MCF 10A (cell line): ENCODE measurements at regions not wholly inside any gene's neighbourhood (a gene's known extent, or its start where the extent isn't known, plus 50 kb on each side); places are given as distances from the start of the nearest gene placed in this dataset.
A peak's percentile ranks its signal among the peaks of the same experiment; 100 is the strongest.

Experiments used
- BruUV-seq: library from RNA; stranded (reverse); fragments of 400-500 nt; replicated peaks from 2 replicates; lab custom pipeline; 2021; lab: Mats Ljungman, UMichigan
- CTCF ChIA-PET: fragments of 300-600 bp; sonication (Branson Sonifier 250); formaldehyde crosslinking; extraction: SDS; loops from one replicate; lab custom pipeline; 2021; ENCODE audit warnings: antibody characterized with exemption, inconsistent platforms; lab: Yijun Ruan, JAX
- POLR2A ChIA-PET: fragments of 300-600, 350-650 bp; sonication (Branson Sonifier 250); formaldehyde crosslinking; extraction: SDS; loops from one replicate; lab custom pipeline; 2020; ENCODE audit warnings: antibody characterized with exemption, inconsistent platforms; lab: Yijun Ruan, JAX
- DNase-seq: peaks from one replicate; pipeline ENCODE4 v3.0.0-alpha.2; 2018; ENCODE audit not compliant: unreplicated experiment
- H3K27ac Mint-ChIP-seq: one replicate; pipeline ENCODE4 v1.8.0; 2022; ENCODE audit warnings: mild to moderate bottlenecking, low read depth, mixed read lengths; ENCODE audit not compliant: unreplicated experiment
- H3K27me3 Mint-ChIP-seq: one replicate; pipeline ENCODE4 v1.8.0; 2022; ENCODE audit warnings: mixed read lengths; ENCODE audit not compliant: insufficient read depth, unreplicated experiment
- H3K36me3 Mint-ChIP-seq: one replicate; pipeline ENCODE4 v1.8.0; 2022; ENCODE audit warnings: mild to moderate bottlenecking, moderate library complexity, mixed read lengths; ENCODE audit not compliant: insufficient read depth, unreplicated experiment
- H3K4me1 Mint-ChIP-seq: one replicate; pipeline ENCODE4 v1.8.0; 2022; ENCODE audit warnings: mixed read lengths; ENCODE audit not compliant: insufficient read depth, unreplicated experiment
- H3K4me3 Mint-ChIP-seq: one replicate; pipeline ENCODE4 v1.8.0; 2022; ENCODE audit warnings: mild to moderate bottlenecking, moderate library complexity, mixed read lengths; ENCODE audit not compliant: unreplicated experiment
- H3K9me3 Mint-ChIP-seq: one replicate; pipeline ENCODE4 v1.8.0; 2022; ENCODE audit warnings: mixed read lengths; ENCODE audit not compliant: unreplicated experiment
- CTCF ChIP-seq: fragments of 200-600 bp; IDR thresholded peaks from one replicate; pipeline ENCODE4 v1.8.0; 2022; ENCODE audit warnings: antibody characterized with exemption, mild to moderate bottlenecking; ENCODE audit not compliant: unreplicated experiment
- intact Hi-C: fragments of 100-400 bp; cut with micrococcal nuclease; formaldehyde crosslinking; loops from 2 replicates; pipeline ENCODE4 v1.14.1; 2022

- ChIA-PET POLR2A (no interaction called here), CTCF (interaction anchor here (0.6 kb wide), 1 partner anchor 1108 kb away, joined by 3 read pairs; no protein-coding TSS in a partner anchor)
- no peak overlapping the region for H3K27ac Mint-ChIP-seq
- no TSS peak for BruUV-seq
- no peak overlapping the region for H3K4me3 Mint-ChIP-seq
- no peaks in the 10 kb centered on the region for H3K9me3 Mint-ChIP-seq
- intact Hi-C loops: no loop called here
- no peaks in the 10 kb centered on the region for H3K36me3 Mint-ChIP-seq
- H3K27me3 Mint-ChIP-seq: peaks cover 23% of the 10 kb centered on the region
- TF ChIP-seq CTCF: no peak
- H3K4me1 Mint-ChIP-seq: no peaks in the 10 kb centered on the region
- DNase-seq: no peak
These were observed 157.9 kb downstream of the RFX6 start for GRCh38 chr6:117034971-117035370.

- no peak overlapping the region for H3K27ac Mint-ChIP-seq
- H3K36me3 Mint-ChIP-seq: no peaks in the 10 kb centered on the region
- H3K27me3 Mint-ChIP-seq: peaks cover 17% of the 10 kb centered on the region
- intact Hi-C loops: no loop called here
- no TSS peak for BruUV-seq
- POLR2A ChIA-PET: no interaction called here
- DNase-seq: no peak
- H3K4me1 Mint-ChIP-seq: no peaks in the 10 kb centered on the region
- TF ChIP-seq CTCF: no peak
- CTCF ChIA-PET: no interaction called here
- H3K9me3 Mint-ChIP-seq: peaks cover 10% of the 10 kb centered on the region
- H3K4me3 Mint-ChIP-seq: no peak overlapping the region
These were observed 173.3 kb downstream of the RFX6 start for GRCh38 chr6:117050301-117050700.

- ChIA-PET CTCF (no interaction called here), POLR2A (no interaction called here)
- H3K36me3 Mint-ChIP-seq: no peaks in the 10 kb centered on the region
- no peak for TF ChIP-seq CTCF
- intact Hi-C loops: no loop called here
- no TSS peak for BruUV-seq
- H3K9me3 Mint-ChIP-seq: no peaks in the 10 kb centered on the region
- H3K4me1 Mint-ChIP-seq: no peaks in the 10 kb centered on the region
- peaks cover 51% of the 10 kb centered on the region for H3K27me3 Mint-ChIP-seq
- no peak overlapping the region for H3K27ac Mint-ChIP-seq
- H3K4me3 Mint-ChIP-seq: no peak overlapping the region
- DNase-seq: peak; percentile 75
These were observed 193.2 kb upstream of the VGLL2 start for GRCh38 chr6:117072134-117072533.

- intact Hi-C loops: no loop called here
- no peak for TF ChIP-seq CTCF
- ChIA-PET POLR2A (no interaction called here), CTCF (no interaction called here)
- Mint-ChIP-seq H3K9me3 (no peaks in the 10 kb centered on the region), H3K36me3 (no peaks in the 10 kb centered on the region), H3K27me3 (peaks cover 53% of the 10 kb centered on the region), H3K27ac (no peak overlapping the region), H3K4me3 (no peak overlapping the region), H3K4me1 (no peaks in the 10 kb centered on the region)
- DNase-seq: no peak
- BruUV-seq: no TSS peak
These were observed 192.6 kb upstream of the VGLL2 start for GRCh38 chr6:117072781-117073180.
